ENCODE measurements at regions not wholly inside any gene's neighbourhood (a gene's known extent, or its start where the extent isn't known, plus 50 kb on each side); places are given as distances from the start of the nearest gene placed in this dataset.

GRCh38 chrX:4831574-4831973 is 1118.1 kb upstream of the PRKX start:
- no peak for TF ChIP-seq ZNF331 (CRISPR knock-in tag; IDR thresholded peaks at IDR 0.05; ENCODE audit: low read depth)
- TF ChIP-seq EZH2 (IDR thresholded peaks at IDR 0.05; ENCODE audit: low read depth, unreplicated experiment), result no peak
- TF ChIP-seq CTCF (conservative IDR thresholded peaks at IDR 0.05; ENCODE audit: low read depth in 2 of 2), result no peak
- TF ChIP-seq POLR2AphosphoS5 (IDR thresholded peaks at IDR 0.05; ENCODE audit: low read depth), result no peak
- TF ChIP-seq, protein P1, sequence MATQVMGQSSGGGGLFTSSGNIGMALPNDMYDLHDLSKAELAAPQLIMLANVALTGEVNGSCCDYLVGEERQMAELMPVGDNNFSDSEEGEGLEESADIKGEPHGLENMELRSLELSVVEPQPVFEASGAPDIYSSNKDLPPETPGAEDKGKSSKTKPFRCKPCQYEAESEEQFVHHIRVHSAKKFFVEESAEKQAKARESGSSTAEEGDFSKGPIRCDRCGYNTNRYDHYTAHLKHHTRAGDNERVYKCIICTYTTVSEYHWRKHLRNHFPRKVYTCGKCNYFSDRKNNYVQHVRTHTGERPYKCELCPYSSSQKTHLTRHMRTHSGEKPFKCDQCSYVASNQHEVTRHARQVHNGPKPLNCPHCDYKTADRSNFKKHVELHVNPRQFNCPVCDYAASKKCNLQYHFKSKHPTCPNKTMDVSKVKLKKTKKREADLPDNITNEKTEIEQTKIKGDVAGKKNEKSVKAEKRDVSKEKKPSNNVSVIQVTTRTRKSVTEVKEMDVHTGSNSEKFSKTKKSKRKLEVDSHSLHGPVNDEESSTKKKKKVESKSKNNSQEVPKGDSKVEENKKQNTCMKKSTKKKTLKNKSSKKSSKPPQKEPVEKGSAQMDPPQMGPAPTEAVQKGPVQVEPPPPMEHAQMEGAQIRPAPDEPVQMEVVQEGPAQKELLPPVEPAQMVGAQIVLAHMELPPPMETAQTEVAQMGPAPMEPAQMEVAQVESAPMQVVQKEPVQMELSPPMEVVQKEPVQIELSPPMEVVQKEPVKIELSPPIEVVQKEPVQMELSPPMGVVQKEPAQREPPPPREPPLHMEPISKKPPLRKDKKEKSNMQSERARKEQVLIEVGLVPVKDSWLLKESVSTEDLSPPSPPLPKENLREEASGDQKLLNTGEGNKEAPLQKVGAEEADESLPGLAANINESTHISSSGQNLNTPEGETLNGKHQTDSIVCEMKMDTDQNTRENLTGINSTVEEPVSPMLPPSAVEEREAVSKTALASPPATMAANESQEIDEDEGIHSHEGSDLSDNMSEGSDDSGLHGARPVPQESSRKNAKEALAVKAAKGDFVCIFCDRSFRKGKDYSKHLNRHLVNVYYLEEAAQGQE (IDR thresholded peaks at IDR 0.05; ENCODE audit: unreplicated experiment), result no peak
- TF ChIP-seq STAT1 (IDR thresholded peaks at IDR 0.05; ENCODE audit: unreplicated experiment), result no peak
- TF ChIP-seq EZH2phosphoT487 (IDR thresholded peaks at IDR 0.05; ENCODE audit: unreplicated experiment), result no peak
- no peak for TF ChIP-seq CREB1 (CRISPR knock-in tag; IDR thresholded peaks at IDR 0.05; ENCODE audit: low read depth)
- TF ChIP-seq NANOG (IDR thresholded peaks at IDR 0.05; ENCODE audit: borderline replicate concordance), result no peak
